ENCODE measurements at regions not wholly inside any gene's neighbourhood (a gene's known extent, or its start where the extent isn't known, plus 50 kb on each side); places are given as distances from the start of the nearest gene placed in this dataset.

GRCh38 chr1:217270101-217270500 lies 360.8 kb downstream of the GPATCH2 start:
- TF ChIP-seq POLR2A (IDR thresholded peaks at IDR 0.05; ENCODE audit: low read depth, low read length), result no peak
- FAIRE-seq (no peak), DNase-seq (ENCODE audit: insufficient read length, low spot score) (no peak)

- TF ChIP-seq POLR2A (IDR thresholded peaks at IDR 0.05; ENCODE audit: low read depth, low read length) (no peak), POLR2AphosphoS5 (IDR thresholded peaks at IDR 0.05; ENCODE audit: low read depth, low read length) (no peak), TAF1 (IDR thresholded peaks at IDR 0.05; ENCODE audit: low read depth, low read length) (no peak), SPI1 (IDR thresholded peaks at IDR 0.05; ENCODE audit: low read depth, low read length) (no peak), POU2F2 (IDR thresholded peaks at IDR 0.05; ENCODE audit: low read depth, low read length) (no peak), PAX5 (IDR thresholded peaks at IDR 0.05; ENCODE audit: insufficient read depth, low read length, severe bottlenecking) (no peak)
- no peak for DNase-seq (ENCODE audit: insufficient read length, low spot score)
- FAIRE-seq, result no peak
Measured at GRCh38 chr1:217268058-217268457, 362.8 kb downstream of the GPATCH2 start.

GRCh38 chr1:217261636-217262035 lies 369.3 kb downstream of the GPATCH2 start:
- FAIRE-seq (no peak), DNase-seq (ENCODE audit: insufficient read length, low spot score) (no peak)
- TF ChIP-seq PAX5 (IDR thresholded peaks at IDR 0.05; ENCODE audit: insufficient read depth, low read length, severe bottlenecking), result no peak
- TF ChIP-seq TAF1 (IDR thresholded peaks at IDR 0.05; ENCODE audit: low read depth, low read length), result no peak
- no peak for TF ChIP-seq POLR2AphosphoS5 (IDR thresholded peaks at IDR 0.05; ENCODE audit: low read depth, low read length)
- no peak for TF ChIP-seq SPI1 (IDR thresholded peaks at IDR 0.05; ENCODE audit: low read depth, low read length)
- no peak for TF ChIP-seq POU2F2 (IDR thresholded peaks at IDR 0.05; ENCODE audit: low read depth, low read length)
- no peak for TF ChIP-seq POLR2A (IDR thresholded peaks at IDR 0.05; ENCODE audit: low read depth, low read length)

- TF ChIP-seq SPI1 (IDR thresholded peaks at IDR 0.05; ENCODE audit: low read depth, low read length), result no peak
- no peak for TF ChIP-seq POU2F2 (IDR thresholded peaks at IDR 0.05; ENCODE audit: low read depth, low read length)
- TF ChIP-seq TAF1 (IDR thresholded peaks at IDR 0.05; ENCODE audit: low read depth, low read length), result no peak
- TF ChIP-seq POLR2AphosphoS5 (IDR thresholded peaks at IDR 0.05; ENCODE audit: low read depth, low read length), result no peak
- no peak for TF ChIP-seq PAX5 (IDR thresholded peaks at IDR 0.05; ENCODE audit: insufficient read depth, low read length, severe bottlenecking)
- TF ChIP-seq POLR2A (IDR thresholded peaks at IDR 0.05; ENCODE audit: low read depth, low read length), result no peak
- FAIRE-seq, result no peak
- no peak for DNase-seq (ENCODE audit: insufficient read length, low spot score)
Measured at GRCh38 chr1:217260676-217261075, 370.2 kb downstream of the GPATCH2 start.

- DNase-seq (ENCODE audit: insufficient read length, low spot score) (no peak), FAIRE-seq (no peak)
- TF ChIP-seq TAF1 (IDR thresholded peaks at IDR 0.05; ENCODE audit: low read depth, low read length) (no peak), POLR2AphosphoS5 (IDR thresholded peaks at IDR 0.05; ENCODE audit: low read depth, low read length) (no peak), POLR2A (IDR thresholded peaks at IDR 0.05; ENCODE audit: low read depth, low read length) (no peak), POU2F2 (IDR thresholded peaks at IDR 0.05; ENCODE audit: low read depth, low read length) (no peak), PAX5 (IDR thresholded peaks at IDR 0.05; ENCODE audit: insufficient read depth, low read length, severe bottlenecking) (no peak), SPI1 (IDR thresholded peaks at IDR 0.05; ENCODE audit: low read depth, low read length) (no peak)
Measured at GRCh38 chr1:217253985-217254384, 376.9 kb downstream of the GPATCH2 start.

- DNase-seq (ENCODE audit: insufficient read length, low spot score) (no peak), FAIRE-seq (no peak)
- TF ChIP-seq PAX5 (IDR thresholded peaks at IDR 0.05; ENCODE audit: insufficient read depth, low read length, severe bottlenecking) (no peak), SPI1 (IDR thresholded peaks at IDR 0.05; ENCODE audit: low read depth, low read length) (no peak), TAF1 (IDR thresholded peaks at IDR 0.05; ENCODE audit: low read depth, low read length) (no peak), POLR2AphosphoS5 (IDR thresholded peaks at IDR 0.05; ENCODE audit: low read depth, low read length) (no peak), POLR2A (IDR thresholded peaks at IDR 0.05; ENCODE audit: low read depth, low read length) (no peak), POU2F2 (IDR thresholded peaks at IDR 0.05; ENCODE audit: low read depth, low read length) (no peak)
Measured at GRCh38 chr1:217253351-217253750, 377.5 kb downstream of the GPATCH2 start.

- no peak for FAIRE-seq
- no peak for DNase-seq (ENCODE audit: insufficient read length, low spot score)
- no peak for TF ChIP-seq POLR2A (IDR thresholded peaks at IDR 0.05; ENCODE audit: low read depth, low read length)
- TF ChIP-seq POLR2AphosphoS5 (IDR thresholded peaks at IDR 0.05; ENCODE audit: low read depth, low read length), result no peak
- TF ChIP-seq POU2F2 (IDR thresholded peaks at IDR 0.05; ENCODE audit: low read depth, low read length), result no peak
- no peak for TF ChIP-seq PAX5 (IDR thresholded peaks at IDR 0.05; ENCODE audit: insufficient read depth, low read length, severe bottlenecking)
- no peak for TF ChIP-seq SPI1 (IDR thresholded peaks at IDR 0.05; ENCODE audit: low read depth, low read length)
- TF ChIP-seq TAF1 (IDR thresholded peaks at IDR 0.05; ENCODE audit: low read depth, low read length), result no peak
Measured at GRCh38 chr1:217251121-217251520, 379.8 kb downstream of the GPATCH2 start.

- FAIRE-seq (no peak), DNase-seq (ENCODE audit: insufficient read length, low spot score) (no peak)
- TF ChIP-seq PAX5 (IDR thresholded peaks at IDR 0.05; ENCODE audit: insufficient read depth, low read length, severe bottlenecking) (no peak), POLR2A (IDR thresholded peaks at IDR 0.05; ENCODE audit: low read depth, low read length) (no peak), POU2F2 (IDR thresholded peaks at IDR 0.05; ENCODE audit: low read depth, low read length) (no peak), SPI1 (IDR thresholded peaks at IDR 0.05; ENCODE audit: low read depth, low read length) (no peak), POLR2AphosphoS5 (IDR thresholded peaks at IDR 0.05; ENCODE audit: low read depth, low read length) (no peak), TAF1 (IDR thresholded peaks at IDR 0.05; ENCODE audit: low read depth, low read length) (no peak)
Measured at GRCh38 chr1:217249857-217250256, 381.0 kb downstream of the GPATCH2 start.

GRCh38 chr1:217244971-217245370 lies 385.9 kb downstream of the GPATCH2 start:
- no peak for FAIRE-seq
- no peak for DNase-seq (ENCODE audit: insufficient read length, low spot score)
- TF ChIP-seq POLR2AphosphoS5 (IDR thresholded peaks at IDR 0.05; ENCODE audit: low read depth, low read length) (no peak), POU2F2 (IDR thresholded peaks at IDR 0.05; ENCODE audit: low read depth, low read length) (no peak), POLR2A (IDR thresholded peaks at IDR 0.05; ENCODE audit: low read depth, low read length) (no peak), PAX5 (IDR thresholded peaks at IDR 0.05; ENCODE audit: insufficient read depth, low read length, severe bottlenecking) (no peak), SPI1 (IDR thresholded peaks at IDR 0.05; ENCODE audit: low read depth, low read length) (no peak), TAF1 (IDR thresholded peaks at IDR 0.05; ENCODE audit: low read depth, low read length) (no peak)

GRCh38 chr1:217240656-217241055 lies 390.2 kb downstream of the GPATCH2 start:
- DNase-seq (ENCODE audit: insufficient read length, low spot score), result no peak
- no peak for TF ChIP-seq POLR2AphosphoS5 (IDR thresholded peaks at IDR 0.05; ENCODE audit: low read depth, low read length)
- no peak for TF ChIP-seq TAF1 (IDR thresholded peaks at IDR 0.05; ENCODE audit: low read depth, low read length)
- no peak for TF ChIP-seq POLR2A (IDR thresholded peaks at IDR 0.05; ENCODE audit: low read depth, low read length)
- TF ChIP-seq SPI1 (IDR thresholded peaks at IDR 0.05; ENCODE audit: low read depth, low read length), result no peak
- TF ChIP-seq POU2F2 (IDR thresholded peaks at IDR 0.05; ENCODE audit: low read depth, low read length), result no peak
- no peak for TF ChIP-seq PAX5 (IDR thresholded peaks at IDR 0.05; ENCODE audit: insufficient read depth, low read length, severe bottlenecking)
- no peak for FAIRE-seq

Data from GM12891 (cell line).